A549 (cell line): ENCODE measurements at regions not wholly inside any gene's neighbourhood (a gene's known extent, or its start where the extent isn't known, plus 50 kb on each side); places are given as distances from the start of the nearest gene placed in this dataset.

Experiments used
- ATAC-seq, 2 experiments: fragments of 200-7000 bp in 1 of 2; fragments of >200 bp in 1 of 2; cut with Nextera tagmentation in 1 of 2; cut with Tn5 transposase in 1 of 2; 3 replicates each; pipeline versions ENCODE4 v1.8.0 to v1.9.1; 2018 to 2020; ENCODE audit warnings: mild to moderate bottlenecking in 1 of 2, moderate library complexity in 1 of 2
- CTCF ChIA-PET: fragments of 300-600 bp; sonication (Branson Sonifier 250); formaldehyde crosslinking; extraction: SDS; loops from one replicate; lab custom pipeline; 2021; ENCODE audit warnings: antibody characterized with exemption, inconsistent platforms; lab: Yijun Ruan, JAX
- POLR2A ChIA-PET: fragments of 350-600 bp; formaldehyde crosslinking; extraction: SDS; loops from one replicate; lab custom pipeline; 2021; ENCODE audit warnings: antibody characterized with exemption, inconsistent platforms; lab: Yijun Ruan, JAX
- DNase-seq, 2 experiments: peaks; one replicate each; pipeline versions ENCODE4 v3.0.0 to v3.0.0-alpha.2; 2011 to 2016; ENCODE audit warnings: low read depth in 1 of 2, low spot score in 1 of 2
- FAIRE-seq: peaks from 2 replicates; lab custom pipeline; 2011; peaks lifted over from hg19 to GRCh38; lab: Jason Lieb, UNC
- H3K27ac ChIP-seq, 2 experiments: fragments of >200 bp; sonication (Bioruptor Twin); formaldehyde crosslinking; 3 replicates each; pipeline ENCODE4 v1.5.1; 2016 to 2017
- H3K4me1 ChIP-seq: fragments of >200 bp; sonication (Bioruptor Twin); formaldehyde crosslinking; 3 replicates; pipeline ENCODE4 v1.6.1; 2016
- H3K4me2 ChIP-seq: fragments of >200 bp; sonication (Bioruptor Twin); formaldehyde crosslinking; 3 replicates; pipeline ENCODE4 v1.6.1; 2016
- H3K4me3 ChIP-seq: fragments of >200 bp; sonication (Bioruptor Twin); formaldehyde crosslinking; 3 replicates; pipeline ENCODE4 v1.5.1; 2016
- H3K9me3 ChIP-seq: fragments of >200 bp; sonication (Bioruptor Twin); formaldehyde crosslinking; 3 replicates; pipeline ENCODE4 v1.6.1; 2016
- ATOH8 ChIP-seq: fragments of 250-450 bp; sonication (Bioruptor Pico); IDR thresholded peaks from 2 replicates; pipeline ENCODE4 v1.5.0; 2020; ENCODE audit warnings: low read depth, mild to moderate bottlenecking, moderate library complexity
- CEBPB ChIP-seq, 2 experiments: fragments of >200 bp in 1 of 2; sonication (Bioruptor Twin) in 1 of 2; formaldehyde crosslinking in 1 of 2; IDR thresholded peaks; 2 replicates each; pipeline ENCODE4 v1.6.1; 2012 to 2016
- CHD2 ChIP-seq: fragments of 150-350 bp; IDR thresholded peaks from 2 replicates; pipeline ENCODE4 v1.6.1; 2014; ENCODE audit warnings: low read length; ENCODE audit not compliant: partially characterized antibody
- CHD4 ChIP-seq: fragments of 200-600 bp; sonication (generic); IDR thresholded peaks from 2 replicates; pipeline ENCODE4 v1.6.1; 2016; ENCODE audit warnings: antibody characterized with exemption, mild to moderate bottlenecking, borderline replicate concordance
- CTCF ChIP-seq: fragments of >200 bp; sonication (Bioruptor Twin); formaldehyde crosslinking; IDR thresholded peaks from 3 replicates; pipeline ENCODE4 v1.5.1; 2016
- EHMT2 ChIP-seq: fragments of 200-600 bp; sonication (generic); IDR thresholded peaks from 2 replicates; pipeline ENCODE4 v1.6.1; 2016; ENCODE audit warnings: antibody characterized with exemption, low read depth, mild to moderate bottlenecking, moderate library complexity
- FOSL2 ChIP-seq, 2 experiments: fragments of 450-650 bp in 1 of 2; fragments of >200 bp in 1 of 2; sonication (Bioruptor Twin) in 1 of 2; formaldehyde crosslinking; IDR thresholded peaks; 2 replicates each; pipeline versions ENCODE4 v1.5.0 to v1.6.1; 2016 to 2020; ENCODE audit warnings: mild to moderate bottlenecking in 1 of 2, moderate library complexity in 1 of 2
- HOXA7 ChIP-seq: fragments of 250-450 bp; sonication (Bioruptor Pico); IDR thresholded peaks from 2 replicates; pipeline ENCODE4 v1.5.0; 2020; ENCODE audit warnings: mild to moderate bottlenecking, moderate library complexity
- MAFK ChIP-seq: fragments of 450-650 bp; IDR thresholded peaks from 2 replicates; pipeline ENCODE4 v1.6.1; 2014; ENCODE audit not compliant: partially characterized antibody
- NFE2L2 ChIP-seq: fragments of 150-350 bp; conservative IDR thresholded peaks from 2 replicates; pipeline ENCODE4 v1.6.1; 2014; ENCODE audit warnings: low read length
- PHF8 ChIP-seq: fragments of 200-600 bp; sonication (generic); IDR thresholded peaks from 2 replicates; pipeline ENCODE4 v1.6.1; 2016; ENCODE audit warnings: low read depth, mild to moderate bottlenecking, antibody characterized with exemption, moderate library complexity, borderline replicate concordance
- RNF2 ChIP-seq: fragments of 200-600 bp; sonication (generic); IDR thresholded peaks from 2 replicates; pipeline ENCODE4 v1.6.1; 2016; ENCODE audit warnings: low read depth, mild to moderate bottlenecking, antibody characterized with exemption, moderate library complexity, borderline replicate concordance
- SREBF2 ChIP-seq: fragments of 450-650 bp; IDR thresholded peaks from 2 replicates; pipeline ENCODE4 v1.6.1; 2014; ENCODE audit warnings: mild to moderate bottlenecking, moderate library complexity
- USF2 ChIP-seq: fragments of 450-650 bp; IDR thresholded peaks from 2 replicates; pipeline ENCODE4 v1.6.1; 2014; ENCODE audit warnings: antibody characterized with exemption
- WGBS: methylation state at CpG from one replicate; pipeline ENCODE4 v1.1.6; 2017; ENCODE audit errors: missing lambda C conversion rate; 5-methylcytosine and 5-hydroxymethylcytosine counted together

GRCh38 chr17:51387986-51388385 lies 127.6 kb downstream of the UTP18 start:
- Histone ChIP-seq H3K4me2 (no peak overlapping the region), H3K4me3 (no peak overlapping the region), H3K4me1 (peaks cover 16% of the 10 kb centered on the region), H3K27ac (no peak overlapping the region), H3K9me3 (no peaks in the 10 kb centered on the region)
- DNase-seq (no peak), ATAC-seq (no peak), FAIRE-seq (no peak)
- ChIA-PET CTCF (interaction anchor here (1.0 to 1.2 kb wide), 2 partner anchors 11 to 14 kb away, joined by 4 to 6 read pairs; no protein-coding TSS in a partner anchor), POLR2A (no interaction called here)
- 60% methylated on average over 2 of the region's 2 CpGs for WGBS
- no peak for TF ChIP-seq HOXA7
- TF ChIP-seq CHD2 = no peak
- no peak for TF ChIP-seq CEBPB (IDR thresholded peaks at IDR 0.05)
- peak; percentile 73 for TF ChIP-seq MAFK
- TF ChIP-seq USF2 = no peak
- TF ChIP-seq CHD4 = no peak

- FAIRE-seq = peak; percentile 7
- Histone ChIP-seq H3K4me3 (no peak overlapping the region), H3K4me2 (no peak overlapping the region), H3K4me1 (peaks cover 16% of the 10 kb centered on the region), H3K9me3 (no peaks in the 10 kb centered on the region), H3K27ac (no peak overlapping the region)
- TF ChIP-seq RNF2 (no peak), EHMT2 (no peak), CEBPB (IDR thresholded peaks at IDR 0.05) (no peak), ATOH8 (CRISPR knock-in tag) (no peak), PHF8 (no peak), NFE2L2 (no peak), HOXA7 (no peak)
- DNase-seq = no peak
- ChIA-PET CTCF (interaction anchor here (1.6 to 5.2 kb wide), 4 partner anchors 10 to 374 kb away, joined by 3 to 18 read pairs (median 8); no protein-coding TSS in a partner anchor), POLR2A (no interaction called here)
- WGBS = 0% methylated on average over 1 of the region's 1 CpG
- ATAC-seq = no peak
Measured at GRCh38 chr17:51389875-51390274, 129.5 kb downstream of the UTP18 start.

- TF ChIP-seq CTCF (no peak), FOSL2 (IDR thresholded peaks at IDR 0.05) (no peak), FOSL2 (CRISPR knock-in tag; IDR thresholded peaks at IDR 0.05) (peak; percentile 41; the same call in 1 of the 2 replicates)
Measured at GRCh38 chr17:51391982-51392654, 131.8 kb downstream of the UTP18 start.

GRCh38 chr17:51395621-51396020 lies 135.3 kb downstream of the UTP18 start:
- ATAC-seq = no peak
- no peak for FAIRE-seq
- Histone ChIP-seq H3K27ac (peak overlapping the region in 1 of 2 experiments; percentile 87; a peak in 2 of 6 replicates), H3K4me1 (peaks cover 37% of the 10 kb centered on the region), H3K9me3 (no peaks in the 10 kb centered on the region), H3K4me3 (no peak overlapping the region), H3K4me2 (no peak overlapping the region)
- ChIA-PET CTCF (interaction anchor here (0.7 to 3.2 kb wide), 6 partner anchors 24 to 1647 kb away, joined by 3 to 19 read pairs (median 3); no protein-coding TSS in a partner anchor), POLR2A (no interaction called here)
- no peak for DNase-seq
- TF ChIP-seq SREBF2 = no peak
- 77% methylated on average over 6 of the region's 6 CpGs for WGBS

More at GRCh38 chr17:51391982-51392654, 131.8 kb downstream of the UTP18 start:
- 21% methylated on average over 8 of the region's 8 CpGs for WGBS
- H3K4me1 ChIP-seq = peaks cover 18% of the 10 kb centered on the region
- POLR2A ChIA-PET = no interaction called here
- ATAC-seq = peak; percentile 40 to 60; a peak in 3 of 6 replicates
- H3K4me2 ChIP-seq = peak overlapping the region; percentile 18; the same call in 2 of the 3 replicates
- CTCF ChIA-PET = interaction anchor here (0.9 to 5.2 kb wide), 8 partner anchors 11 to 143 kb away, joined by 3 to 18 read pairs (median 6); no protein-coding TSS in a partner anchor
- H3K4me3 ChIP-seq = no peak overlapping the region
- peak overlapping the region; percentile 15 to 19; a peak in 3 of 6 replicates for H3K27ac ChIP-seq
- no peaks in the 10 kb centered on the region for H3K9me3 ChIP-seq
- DNase-seq = peak in 1 of 2 experiments; percentile 28
- FAIRE-seq = no peak
